ENCODE measurements at regions not wholly inside any gene's neighbourhood (a gene's known extent, or its start where the extent isn't known, plus 50 kb on each side); places are given as distances from the start of the nearest gene placed in this dataset.

DNA sequence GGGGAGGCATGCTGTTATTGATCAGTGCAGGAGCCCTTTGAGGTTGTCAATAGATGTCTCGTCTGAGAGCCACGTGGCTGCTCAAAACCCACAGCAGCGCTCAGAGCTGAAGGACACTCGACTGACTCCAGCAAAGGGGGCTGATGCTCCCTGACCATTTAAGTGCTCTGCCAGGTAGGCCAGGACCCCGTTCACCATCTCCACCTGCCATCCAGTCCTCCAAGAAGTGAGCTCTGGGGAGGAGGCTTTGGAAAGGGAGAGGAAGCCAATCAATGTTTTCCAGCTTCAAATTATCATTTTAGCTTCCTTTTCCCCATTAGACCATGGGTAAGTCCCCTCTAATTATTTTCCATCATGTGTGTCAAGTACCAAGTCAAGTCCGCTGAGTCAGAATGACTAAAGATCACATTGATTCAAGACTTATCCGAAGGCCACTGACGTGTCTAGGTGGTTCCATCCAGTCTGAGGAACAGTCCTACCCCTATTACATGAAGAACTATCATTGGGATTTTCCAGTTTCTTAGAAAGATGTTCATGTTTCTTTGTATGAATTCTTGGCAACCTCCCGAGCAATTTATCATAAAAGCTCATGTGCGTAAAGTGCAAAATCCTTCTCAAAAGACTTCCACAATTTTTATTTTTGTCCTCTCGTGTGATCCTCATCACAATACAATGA lies 302.6 kb upstream of the LYZL1 start:
- TF ChIP-seq EZH2 (IDR thresholded peaks at IDR 0.05; ENCODE audit: borderline replicate concordance, low read depth, low read length, poor library complexity, severe bottlenecking): no peak
- TF ChIP-seq, protein P1, sequence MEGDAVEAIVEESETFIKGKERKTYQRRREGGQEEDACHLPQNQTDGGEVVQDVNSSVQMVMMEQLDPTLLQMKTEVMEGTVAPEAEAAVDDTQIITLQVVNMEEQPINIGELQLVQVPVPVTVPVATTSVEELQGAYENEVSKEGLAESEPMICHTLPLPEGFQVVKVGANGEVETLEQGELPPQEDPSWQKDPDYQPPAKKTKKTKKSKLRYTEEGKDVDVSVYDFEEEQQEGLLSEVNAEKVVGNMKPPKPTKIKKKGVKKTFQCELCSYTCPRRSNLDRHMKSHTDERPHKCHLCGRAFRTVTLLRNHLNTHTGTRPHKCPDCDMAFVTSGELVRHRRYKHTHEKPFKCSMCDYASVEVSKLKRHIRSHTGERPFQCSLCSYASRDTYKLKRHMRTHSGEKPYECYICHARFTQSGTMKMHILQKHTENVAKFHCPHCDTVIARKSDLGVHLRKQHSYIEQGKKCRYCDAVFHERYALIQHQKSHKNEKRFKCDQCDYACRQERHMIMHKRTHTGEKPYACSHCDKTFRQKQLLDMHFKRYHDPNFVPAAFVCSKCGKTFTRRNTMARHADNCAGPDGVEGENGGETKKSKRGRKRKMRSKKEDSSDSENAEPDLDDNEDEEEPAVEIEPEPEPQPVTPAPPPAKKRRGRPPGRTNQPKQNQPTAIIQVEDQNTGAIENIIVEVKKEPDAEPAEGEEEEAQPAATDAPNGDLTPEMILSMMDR (conservative IDR thresholded peaks at IDR 0.05; ENCODE audit: low read depth, low read length): no peak
- Histone ChIP-seq H3K36me3 (ENCODE audit: insufficient read depth, low read length, poor library complexity, severe bottlenecking) (no peaks in the 10 kb centered on the region), H3K4me3 (ENCODE audit: low read depth, low read length, poor library complexity, severe bottlenecking) (no peak overlapping the region), H3K4me1 (ENCODE audit: insufficient read depth, low read length, poor library complexity, severe bottlenecking) (peaks cover 7% of the 10 kb centered on the region), H3K27me3 (replicated peaks; ENCODE audit: insufficient read depth, low read depth, low read length, poor library complexity) (no peaks in the 10 kb centered on the region), H3K9me3 (ENCODE audit: low read depth, low read length, poor library complexity, severe bottlenecking) (no peaks in the 10 kb centered on the region), H3K27ac (ENCODE audit: low read depth, low read length, poor library complexity, severe bottlenecking) (no peak overlapping the region)
- no peak for DNase-seq (ENCODE audit: low spot score)
- ChIA-PET POLR2A (ENCODE audit: low non-redundant PET) (no interaction called here), CTCF (no interaction called here)
- intact Hi-C loops (cut with micrococcal nuclease; ENCODE audit: unreplicated experiment): no loop called here
- BruUV-seq (replicated peaks): no TSS peak

DNA sequence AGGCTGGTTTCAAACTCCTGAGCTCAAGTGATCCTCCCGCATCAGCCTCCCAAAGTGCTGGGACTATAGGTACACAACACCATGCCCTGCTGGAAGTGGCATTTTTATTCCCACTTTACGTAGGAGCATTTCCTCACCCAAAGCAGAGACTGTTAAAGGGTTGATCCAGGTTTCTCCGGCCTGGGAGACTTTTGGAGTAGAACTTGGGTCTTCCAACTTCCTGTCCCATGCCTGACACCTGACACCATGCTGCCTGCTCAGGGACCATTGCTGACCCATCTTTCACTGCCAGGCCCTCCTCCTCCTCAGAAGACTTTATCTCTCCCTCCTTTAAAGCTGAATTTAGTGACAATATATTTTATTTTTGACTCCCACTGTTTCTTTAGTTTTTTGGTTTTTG lies 302.0 kb upstream of the LYZL1 start:
- DNase-seq (ENCODE audit: low spot score): no peak
- H3K4me3 ChIP-seq (ENCODE audit: low read depth, low read length, poor library complexity, severe bottlenecking): no peak overlapping the region
- peaks cover 7% of the 10 kb centered on the region for H3K4me1 ChIP-seq (ENCODE audit: insufficient read depth, low read length, poor library complexity, severe bottlenecking)
- no peak overlapping the region for H3K27ac ChIP-seq (ENCODE audit: low read depth, low read length, poor library complexity, severe bottlenecking)
- H3K27me3 ChIP-seq (replicated peaks; ENCODE audit: insufficient read depth, low read depth, low read length, poor library complexity): no peaks in the 10 kb centered on the region
- BruUV-seq (replicated peaks): no TSS peak
- ChIA-PET POLR2A (ENCODE audit: low non-redundant PET) (no interaction called here), CTCF (no interaction called here)
- TF ChIP-seq, protein P1 (conservative IDR thresholded peaks at IDR 0.05; ENCODE audit: low read depth, low read length): no peak
- no peak for TF ChIP-seq EZH2 (IDR thresholded peaks at IDR 0.05; ENCODE audit: borderline replicate concordance, low read depth, low read length, poor library complexity, severe bottlenecking)
- intact Hi-C loops (cut with micrococcal nuclease; ENCODE audit: unreplicated experiment): no loop called here
- H3K36me3 ChIP-seq (ENCODE audit: insufficient read depth, low read length, poor library complexity, severe bottlenecking): no peaks in the 10 kb centered on the region
- H3K9me3 ChIP-seq (ENCODE audit: low read depth, low read length, poor library complexity, severe bottlenecking): no peaks in the 10 kb centered on the region

DNA sequence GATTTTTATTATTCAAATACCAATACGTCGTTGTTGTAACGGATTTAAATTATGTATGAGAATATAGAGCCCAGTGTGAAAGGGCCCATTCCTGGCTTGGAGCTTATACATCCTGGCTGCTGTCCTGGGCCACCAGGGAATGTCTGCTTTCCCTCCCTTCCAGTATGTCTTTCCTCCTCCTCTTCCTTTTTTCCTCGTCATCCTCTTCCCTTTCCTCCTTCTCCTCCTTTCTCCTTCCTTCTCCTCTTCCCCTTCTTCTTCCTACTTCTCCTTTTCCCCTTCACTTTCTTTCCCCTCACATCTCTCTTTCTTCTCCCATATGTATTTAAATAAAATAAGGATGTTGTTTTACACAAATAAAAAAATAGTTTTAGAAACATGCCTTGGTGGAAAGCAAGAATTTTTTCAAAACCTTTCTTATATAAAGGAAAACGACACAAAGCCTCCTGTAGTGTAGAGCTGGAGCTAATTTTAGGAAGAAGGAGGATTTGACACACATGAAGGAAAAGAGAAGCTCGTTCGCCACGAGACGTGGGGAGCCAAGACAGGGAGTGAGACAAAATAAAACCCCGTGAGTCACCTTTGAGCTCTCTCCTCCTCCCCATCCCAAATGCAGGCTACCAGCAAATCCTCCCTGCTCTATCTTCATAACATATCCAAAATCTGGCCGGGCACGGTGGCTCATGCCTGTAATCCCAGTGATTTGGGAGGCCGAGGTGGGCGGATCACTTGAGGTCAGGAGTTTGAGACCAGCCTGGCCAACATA lies 301.1 kb upstream of the LYZL1 start:
- no TSS peak for BruUV-seq (replicated peaks)
- intact Hi-C loops (cut with micrococcal nuclease; ENCODE audit: unreplicated experiment): no loop called here
- POLR2A ChIA-PET (ENCODE audit: low non-redundant PET): interaction anchor here (0.7 kb wide), 2 partner anchors 10 to 1538 kb away, joined by 4 to 5 read pairs; no protein-coding TSS in a partner anchor
- Histone ChIP-seq H3K9me3 (ENCODE audit: low read depth, low read length, poor library complexity, severe bottlenecking) (no peaks in the 10 kb centered on the region), H3K36me3 (ENCODE audit: insufficient read depth, low read length, poor library complexity, severe bottlenecking) (no peaks in the 10 kb centered on the region), H3K4me1 (ENCODE audit: insufficient read depth, low read length, poor library complexity, severe bottlenecking) (peaks cover 7% of the 10 kb centered on the region), H3K4me3 (ENCODE audit: low read depth, low read length, poor library complexity, severe bottlenecking) (no peak overlapping the region), H3K27me3 (replicated peaks; ENCODE audit: insufficient read depth, low read depth, low read length, poor library complexity) (no peaks in the 10 kb centered on the region), H3K27ac (ENCODE audit: low read depth, low read length, poor library complexity, severe bottlenecking) (no peak overlapping the region)
- TF ChIP-seq, protein P1 (conservative IDR thresholded peaks at IDR 0.05; ENCODE audit: low read depth, low read length): no peak
- TF ChIP-seq EZH2 (IDR thresholded peaks at IDR 0.05; ENCODE audit: borderline replicate concordance, low read depth, low read length, poor library complexity, severe bottlenecking): no peak
- CTCF ChIA-PET: no interaction called here
- DNase-seq (ENCODE audit: low spot score): no peak

All from A673 (cell line).